ENCODE measurements at regions not wholly inside any gene's neighbourhood (a gene's known extent, or its start where the extent isn't known, plus 50 kb on each side); places are given as distances from the start of the nearest gene placed in this dataset.

DNA sequence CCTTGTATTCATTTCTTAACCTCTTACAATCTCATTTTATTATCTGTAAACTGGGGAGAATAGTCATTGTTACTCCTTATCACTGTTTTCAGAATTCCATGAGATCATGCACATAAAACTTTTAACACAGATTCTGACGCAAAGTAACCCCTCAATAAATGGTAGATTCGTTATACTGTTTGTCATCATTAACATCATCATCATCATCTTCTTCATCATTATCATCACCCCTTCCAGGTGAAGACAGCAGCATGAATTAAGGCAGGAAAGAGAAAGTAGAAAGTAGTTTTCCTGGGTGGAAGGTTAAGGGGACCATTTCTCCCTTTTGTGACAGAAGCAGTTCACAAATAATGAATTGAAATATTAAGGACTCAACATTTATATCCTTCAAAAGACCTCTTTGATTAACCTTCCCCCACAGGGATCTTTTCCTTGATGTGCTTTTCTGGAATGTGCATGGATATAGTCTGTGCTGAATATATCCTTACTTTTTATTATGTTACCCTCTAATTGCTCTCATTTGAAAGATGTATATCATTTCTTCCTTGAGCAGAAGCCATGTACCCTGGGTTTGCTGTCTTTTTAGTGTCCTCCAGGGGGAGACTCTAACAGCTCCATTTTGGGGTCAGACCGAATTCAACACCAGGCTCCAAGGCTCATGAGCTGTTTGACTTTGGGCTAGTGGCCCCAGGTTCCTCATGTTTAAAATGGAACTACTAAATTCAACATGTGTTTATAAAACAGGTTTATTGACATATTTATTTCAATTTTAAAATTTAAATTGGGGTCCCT, 1029.9 kb upstream of the WWC1 start:
- ChIA-PET POLR2A (no interaction called here), SMC1A (ENCODE audit: uncharacterized antibody, unreplicated experiment) (interaction anchor here (0.7 kb wide), 1 partner anchor 304 kb away, joined by 4 read pairs; no protein-coding TSS in a partner anchor), CTCF (interaction anchor here (1.1 kb wide), 1 partner anchor 304 kb away, joined by 3 read pairs; no protein-coding TSS in a partner anchor), RAD21 (ENCODE audit: unreplicated experiment) (no interaction called here)
- no peaks in the 10 kb centered on the region for H4K20me1 ChIP-seq (ENCODE audit: control insufficient read depth, insufficient read depth)
- TF ChIP-seq, protein P1, sequence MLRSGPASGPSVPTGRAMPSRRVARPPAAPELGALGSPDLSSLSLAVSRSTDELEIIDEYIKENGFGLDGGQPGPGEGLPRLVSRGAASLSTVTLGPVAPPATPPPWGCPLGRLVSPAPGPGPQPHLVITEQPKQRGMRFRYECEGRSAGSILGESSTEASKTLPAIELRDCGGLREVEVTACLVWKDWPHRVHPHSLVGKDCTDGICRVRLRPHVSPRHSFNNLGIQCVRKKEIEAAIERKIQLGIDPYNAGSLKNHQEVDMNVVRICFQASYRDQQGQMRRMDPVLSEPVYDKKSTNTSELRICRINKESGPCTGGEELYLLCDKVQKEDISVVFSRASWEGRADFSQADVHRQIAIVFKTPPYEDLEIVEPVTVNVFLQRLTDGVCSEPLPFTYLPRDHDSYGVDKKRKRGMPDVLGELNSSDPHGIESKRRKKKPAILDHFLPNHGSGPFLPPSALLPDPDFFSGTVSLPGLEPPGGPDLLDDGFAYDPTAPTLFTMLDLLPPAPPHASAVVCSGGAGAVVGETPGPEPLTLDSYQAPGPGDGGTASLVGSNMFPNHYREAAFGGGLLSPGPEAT (IDR thresholded peaks at IDR 0.05; ENCODE audit: low read depth) = no peak
- no peak for TF ChIP-seq ZNF217 (IDR thresholded peaks at IDR 0.05)
- no peak for TF ChIP-seq POU2F2 (IDR thresholded peaks at IDR 0.05; ENCODE audit: borderline replicate concordance, low read depth, low read length)
- TF ChIP-seq SMC3 (IDR thresholded peaks at IDR 0.05; ENCODE audit: borderline replicate concordance, low read length) = no peak; the same call in 1 of the 2 replicates
- TF ChIP-seq ZNF24 (IDR thresholded peaks at IDR 0.05) = 0 out of 2 replicates have a peak, but pooled peaks have one; percentile 39
- no peak for TF ChIP-seq JUNB (IDR thresholded peaks at IDR 0.05)
- no peak for TF ChIP-seq NR2F1 (conservative IDR thresholded peaks at IDR 0.05)
- TF ChIP-seq NR2C2 (IDR thresholded peaks at IDR 0.05; ENCODE audit: borderline replicate concordance, control insufficient read depth, insufficient read length, low read depth) = no peak
- TF ChIP-seq YY1 (IDR thresholded peaks at IDR 0.05; ENCODE audit: low read depth, low read length) = 0 out of 2 replicates have a peak, but pooled peaks have one; percentile 10
- no peak for TF ChIP-seq HDGF (IDR thresholded peaks at IDR 0.05)
- no peak for TF ChIP-seq NFYB (IDR thresholded peaks at IDR 0.05; ENCODE audit: insufficient read depth, low read depth, low read length)
- TF ChIP-seq RAD21 (IDR thresholded peaks at IDR 0.05; ENCODE audit: insufficient read depth, low read depth, low read length) = 0 out of 2 replicates have a peak, but pooled peaks have one; percentile 9
- TF ChIP-seq, protein P2, sequence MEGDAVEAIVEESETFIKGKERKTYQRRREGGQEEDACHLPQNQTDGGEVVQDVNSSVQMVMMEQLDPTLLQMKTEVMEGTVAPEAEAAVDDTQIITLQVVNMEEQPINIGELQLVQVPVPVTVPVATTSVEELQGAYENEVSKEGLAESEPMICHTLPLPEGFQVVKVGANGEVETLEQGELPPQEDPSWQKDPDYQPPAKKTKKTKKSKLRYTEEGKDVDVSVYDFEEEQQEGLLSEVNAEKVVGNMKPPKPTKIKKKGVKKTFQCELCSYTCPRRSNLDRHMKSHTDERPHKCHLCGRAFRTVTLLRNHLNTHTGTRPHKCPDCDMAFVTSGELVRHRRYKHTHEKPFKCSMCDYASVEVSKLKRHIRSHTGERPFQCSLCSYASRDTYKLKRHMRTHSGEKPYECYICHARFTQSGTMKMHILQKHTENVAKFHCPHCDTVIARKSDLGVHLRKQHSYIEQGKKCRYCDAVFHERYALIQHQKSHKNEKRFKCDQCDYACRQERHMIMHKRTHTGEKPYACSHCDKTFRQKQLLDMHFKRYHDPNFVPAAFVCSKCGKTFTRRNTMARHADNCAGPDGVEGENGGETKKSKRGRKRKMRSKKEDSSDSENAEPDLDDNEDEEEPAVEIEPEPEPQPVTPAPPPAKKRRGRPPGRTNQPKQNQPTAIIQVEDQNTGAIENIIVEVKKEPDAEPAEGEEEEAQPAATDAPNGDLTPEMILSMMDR (IDR thresholded peaks at IDR 0.05 in 2 of 3, conservative IDR thresholded peaks at IDR 0.05 in 1 of 3; ENCODE audit: control insufficient read depth in 2 of 3, extremely low read depth in 1 of 3, insufficient read depth in 1 of 3, low read depth in 3 of 3, low read length in 3 of 3) = peak; percentile 4 to 44 (median 27); a peak in 3 of 6 replicates
- TF ChIP-seq EED (IDR thresholded peaks at IDR 0.05; ENCODE audit: low read depth) = no peak
- TF ChIP-seq, protein P3, sequence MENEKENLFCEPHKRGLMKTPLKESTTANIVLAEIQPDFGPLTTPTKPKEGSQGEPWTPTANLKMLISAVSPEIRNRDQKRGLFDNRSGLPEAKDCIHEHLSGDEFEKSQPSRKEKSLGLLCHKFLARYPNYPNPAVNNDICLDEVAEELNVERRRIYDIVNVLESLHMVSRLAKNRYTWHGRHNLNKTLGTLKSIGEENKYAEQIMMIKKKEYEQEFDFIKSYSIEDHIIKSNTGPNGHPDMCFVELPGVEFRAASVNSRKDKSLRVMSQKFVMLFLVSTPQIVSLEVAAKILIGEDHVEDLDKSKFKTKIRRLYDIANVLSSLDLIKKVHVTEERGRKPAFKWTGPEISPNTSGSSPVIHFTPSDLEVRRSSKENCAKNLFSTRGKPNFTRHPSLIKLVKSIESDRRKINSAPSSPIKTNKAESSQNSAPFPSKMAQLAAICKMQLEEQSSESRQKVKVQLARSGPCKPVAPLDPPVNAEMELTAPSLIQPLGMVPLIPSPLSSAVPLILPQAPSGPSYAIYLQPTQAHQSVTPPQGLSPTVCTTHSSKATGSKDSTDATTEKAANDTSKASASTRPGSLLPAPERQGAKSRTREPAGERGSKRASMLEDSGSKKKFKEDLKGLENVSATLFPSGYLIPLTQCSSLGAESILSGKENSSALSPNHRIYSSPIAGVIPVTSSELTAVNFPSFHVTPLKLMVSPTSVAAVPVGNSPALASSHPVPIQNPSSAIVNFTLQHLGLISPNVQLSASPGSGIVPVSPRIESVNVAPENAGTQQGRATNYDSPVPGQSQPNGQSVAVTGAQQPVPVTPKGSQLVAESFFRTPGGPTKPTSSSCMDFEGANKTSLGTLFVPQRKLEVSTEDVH (IDR thresholded peaks at IDR 0.05; ENCODE audit: low read depth, partially characterized antibody) = no peak
- TF ChIP-seq IKZF2 (IDR thresholded peaks at IDR 0.05) = no peak
- peak; percentile 71 for ATAC-seq
- H2AFZ ChIP-seq (ENCODE audit: control insufficient read depth, low read depth, low read length) = no peak overlapping the region
- no peak overlapping the region for H3K9ac ChIP-seq (ENCODE audit: control insufficient read depth, insufficient read depth, low read length)
- WGBS (ENCODE audit: insufficient coverage, insufficient replicate concordance, low lambda C conversion rate, missing lambda C conversion rate) = 15% methylated on average over 3 of the region's 3 CpGs
- FAIRE-seq = no peak
- H3K4me2 ChIP-seq (ENCODE audit: control insufficient read depth, insufficient read depth) = no peak overlapping the region
- H3K4me3 ChIP-seq = no peak overlapping the region
- in situ Hi-C loops (cut with MboI) = no loop called here
- no peaks in the 10 kb centered on the region for H3K36me3 ChIP-seq (ENCODE audit: control insufficient read depth in 2 of 2, insufficient read depth in 2 of 2, low read length in 1 of 2)
- no peaks in the 10 kb centered on the region for H3K79me2 ChIP-seq (ENCODE audit: control insufficient read depth, insufficient read depth, low read length)
- no TSS peak for BruUV-seq (replicated peaks)
- H3K4me1 ChIP-seq (ENCODE audit: control insufficient read depth, insufficient read depth, low read length) = no peaks in the 10 kb centered on the region
- intact Hi-C loops (cut with micrococcal nuclease; ENCODE audit: unreplicated experiment) = no loop called here
- H3K9me3 ChIP-seq (replicated peaks; ENCODE audit: control insufficient read depth, insufficient read depth, low read length) = no peaks in the 10 kb centered on the region
- no peak overlapping the region for H3K27ac ChIP-seq (ENCODE audit: control insufficient read depth, insufficient read depth)
- H3K27me3 ChIP-seq (replicated peaks in 1 of 2; ENCODE audit: control insufficient read depth in 2 of 2, insufficient read depth in 2 of 2, low read length in 1 of 2) = no peaks in the 10 kb centered on the region
- DNase-seq (ENCODE audit: low read depth, low spot score) = no peak

Data from GM12878 (cell line).